ENCODE measurements at regions not wholly inside any gene's neighbourhood (a gene's known extent, or its start where the extent isn't known, plus 50 kb on each side); places are given as distances from the start of the nearest gene placed in this dataset.

- Histone ChIP-seq H2AFZ (ENCODE audit: low read depth, low read length) (no peak overlapping the region), H3K4me3 (ENCODE audit: low read length) (no peak overlapping the region), H3K27me3 (ENCODE audit: insufficient read depth, low read length) (no peaks in the 10 kb centered on the region), H3K9me3 (ENCODE audit: low read length) (no peaks in the 10 kb centered on the region), H3K36me3 (ENCODE audit: insufficient read depth, low read length) (no peaks in the 10 kb centered on the region), H3K4me1 (ENCODE audit: insufficient read depth, low read length) (peaks cover 12% of the 10 kb centered on the region)
These were observed 632.0 kb upstream of the TENM3 start for GRCh38 chr4:181611033-181611711.

GRCh38 chr4:181611946-181612600 is 631.1 kb upstream of the TENM3 start:
- Histone ChIP-seq H3K4me1 (ENCODE audit: insufficient read depth, low read length) (peaks cover 12% of the 10 kb centered on the region), H3K4me3 (ENCODE audit: low read length) (no peak overlapping the region), H2AFZ (ENCODE audit: low read depth, low read length) (no peak overlapping the region), H3K36me3 (ENCODE audit: insufficient read depth, low read length) (no peaks in the 10 kb centered on the region), H3K27me3 (ENCODE audit: insufficient read depth, low read length) (no peaks in the 10 kb centered on the region), H3K9me3 (ENCODE audit: low read length) (no peaks in the 10 kb centered on the region)

GRCh38 chr4:181613200-181613599 is 630.0 kb upstream of the TENM3 start:
- no peak overlapping the region for H3K4me3 ChIP-seq (ENCODE audit: low read length)
- H3K36me3 ChIP-seq (ENCODE audit: insufficient read depth, low read length), result no peaks in the 10 kb centered on the region
- H3K4me1 ChIP-seq (ENCODE audit: insufficient read depth, low read length), result peaks cover 12% of the 10 kb centered on the region
- H3K9me3 ChIP-seq (ENCODE audit: low read length), result no peaks in the 10 kb centered on the region
- H2AFZ ChIP-seq (ENCODE audit: low read depth, low read length), result no peak overlapping the region
- H3K27me3 ChIP-seq (ENCODE audit: insufficient read depth, low read length), result no peaks in the 10 kb centered on the region

GRCh38 chr4:181618038-181618618 is 625.1 kb upstream of the TENM3 start:
- Histone ChIP-seq H3K9me3 (ENCODE audit: low read length) (no peaks in the 10 kb centered on the region), H2AFZ (ENCODE audit: low read depth, low read length) (no peak overlapping the region), H3K4me3 (ENCODE audit: low read length) (no peak overlapping the region)

GRCh38 chr4:181618896-181619295 is 624.3 kb upstream of the TENM3 start:
- no peaks in the 10 kb centered on the region for H3K36me3 ChIP-seq (ENCODE audit: insufficient read depth, low read length)
- no peaks in the 10 kb centered on the region for H3K27me3 ChIP-seq (ENCODE audit: insufficient read depth, low read length)

More at GRCh38 chr4:181618038-181618618, 625.1 kb upstream of the TENM3 start:
- no peaks in the 10 kb centered on the region for H3K4me1 ChIP-seq (ENCODE audit: insufficient read depth, low read length)
- H3K27me3 ChIP-seq (ENCODE audit: insufficient read depth, low read length), result no peaks in the 10 kb centered on the region
- no peaks in the 10 kb centered on the region for H3K36me3 ChIP-seq (ENCODE audit: insufficient read depth, low read length)

GRCh38 chr4:181619651-181620050 is 623.6 kb upstream of the TENM3 start:
- Histone ChIP-seq H2AFZ (ENCODE audit: low read depth, low read length) (no peak overlapping the region), H3K9me3 (ENCODE audit: low read length) (no peaks in the 10 kb centered on the region), H3K4me1 (ENCODE audit: insufficient read depth, low read length) (no peaks in the 10 kb centered on the region), H3K4me3 (ENCODE audit: low read length) (no peak overlapping the region), H3K36me3 (ENCODE audit: insufficient read depth, low read length) (no peaks in the 10 kb centered on the region), H3K27me3 (ENCODE audit: insufficient read depth, low read length) (no peaks in the 10 kb centered on the region)

More at GRCh38 chr4:181618896-181619295, 624.3 kb upstream of the TENM3 start:
- no peak overlapping the region for H2AFZ ChIP-seq (ENCODE audit: low read depth, low read length)
- no peak overlapping the region for H3K4me3 ChIP-seq (ENCODE audit: low read length)
- H3K4me1 ChIP-seq (ENCODE audit: insufficient read depth, low read length), result no peaks in the 10 kb centered on the region
- H3K9me3 ChIP-seq (ENCODE audit: low read length), result no peaks in the 10 kb centered on the region

- no peak overlapping the region for H3K4me3 ChIP-seq (ENCODE audit: low read length)
- H3K36me3 ChIP-seq (ENCODE audit: insufficient read depth, low read length), result no peaks in the 10 kb centered on the region
- H2AFZ ChIP-seq (ENCODE audit: low read depth, low read length), result no peak overlapping the region
- no peaks in the 10 kb centered on the region for H3K27me3 ChIP-seq (ENCODE audit: insufficient read depth, low read length)
- H3K4me1 ChIP-seq (ENCODE audit: insufficient read depth, low read length), result no peaks in the 10 kb centered on the region
- H3K9me3 ChIP-seq (ENCODE audit: low read length), result no peaks in the 10 kb centered on the region
These were observed 605.8 kb upstream of the TENM3 start for GRCh38 chr4:181637186-181638105.

- no peak overlapping the region for H3K4me3 ChIP-seq (ENCODE audit: low read length)
- no peaks in the 10 kb centered on the region for H3K4me1 ChIP-seq (ENCODE audit: insufficient read depth, low read length)
- H3K9me3 ChIP-seq (ENCODE audit: low read length), result no peaks in the 10 kb centered on the region
- H3K27me3 ChIP-seq (ENCODE audit: insufficient read depth, low read length), result no peaks in the 10 kb centered on the region
- H2AFZ ChIP-seq (ENCODE audit: low read depth, low read length), result no peak overlapping the region
- H3K36me3 ChIP-seq (ENCODE audit: insufficient read depth, low read length), result no peaks in the 10 kb centered on the region
These were observed 599.7 kb upstream of the TENM3 start for GRCh38 chr4:181643466-181643865.

- no peaks in the 10 kb centered on the region for H3K4me1 ChIP-seq (ENCODE audit: insufficient read depth, low read length)
- H2AFZ ChIP-seq (ENCODE audit: low read depth, low read length), result no peak overlapping the region
- no peaks in the 10 kb centered on the region for H3K36me3 ChIP-seq (ENCODE audit: insufficient read depth, low read length)
- no peaks in the 10 kb centered on the region for H3K9me3 ChIP-seq (ENCODE audit: low read length)
- H3K27me3 ChIP-seq (ENCODE audit: insufficient read depth, low read length), result no peaks in the 10 kb centered on the region
- H3K4me3 ChIP-seq (ENCODE audit: low read length), result no peak overlapping the region
These were observed 597.7 kb upstream of the TENM3 start for GRCh38 chr4:181645489-181645888.

GRCh38 chr4:181646864-181647263 is 596.3 kb upstream of the TENM3 start:
- H3K9me3 ChIP-seq (ENCODE audit: low read length), result no peaks in the 10 kb centered on the region
- no peak overlapping the region for H3K4me3 ChIP-seq (ENCODE audit: low read length)
- H3K36me3 ChIP-seq (ENCODE audit: insufficient read depth, low read length), result no peaks in the 10 kb centered on the region
- no peaks in the 10 kb centered on the region for H3K27me3 ChIP-seq (ENCODE audit: insufficient read depth, low read length)
- H2AFZ ChIP-seq (ENCODE audit: low read depth, low read length), result no peak overlapping the region
- H3K4me1 ChIP-seq (ENCODE audit: insufficient read depth, low read length), result no peaks in the 10 kb centered on the region

GRCh38 chr4:181647396-181648147 is 595.6 kb upstream of the TENM3 start:
- H3K4me3 ChIP-seq (ENCODE audit: low read length), result no peak overlapping the region
- no peak overlapping the region for H2AFZ ChIP-seq (ENCODE audit: low read depth, low read length)
- H3K9me3 ChIP-seq (ENCODE audit: low read length), result no peaks in the 10 kb centered on the region
- H3K4me1 ChIP-seq (ENCODE audit: insufficient read depth, low read length), result no peaks in the 10 kb centered on the region
- H3K36me3 ChIP-seq (ENCODE audit: insufficient read depth, low read length), result no peaks in the 10 kb centered on the region
- no peaks in the 10 kb centered on the region for H3K27me3 ChIP-seq (ENCODE audit: insufficient read depth, low read length)

- no peaks in the 10 kb centered on the region for H3K9me3 ChIP-seq (ENCODE audit: low read length)
- no peaks in the 10 kb centered on the region for H3K36me3 ChIP-seq (ENCODE audit: insufficient read depth, low read length)
- no peak overlapping the region for H2AFZ ChIP-seq (ENCODE audit: low read depth, low read length)
- H3K27me3 ChIP-seq (ENCODE audit: insufficient read depth, low read length), result no peaks in the 10 kb centered on the region
- no peaks in the 10 kb centered on the region for H3K4me1 ChIP-seq (ENCODE audit: insufficient read depth, low read length)
- no peak overlapping the region for H3K4me3 ChIP-seq (ENCODE audit: low read length)
These were observed 593.0 kb upstream of the TENM3 start for GRCh38 chr4:181650033-181650825.

Data from neuron (in vitro differentiated cells).